Activated CD8-positive, alpha-beta T cell treated with anti-CD3 and anti-CD28 coated beads, Interleukin-2, amount 10 ng/mL, durations not matched to agents 7 days and 5 days (primary cell): ENCODE measurements at regions not wholly inside any gene's neighbourhood (a gene's known extent, or its start where the extent isn't known, plus 50 kb on each side); places are given as distances from the start of the nearest gene placed in this dataset.
"Not testable (repeated sequence)": the region's sequence is repeated elsewhere in the genome, so short reads cannot be mapped to it uniquely, and the experiment has no call there.

ENCODE experiments used
- ATAC-seq: fragments of 150-1000 bp; cut with Tn5 transposase; one replicate; pipeline ENCODE4 v1.10.0; 2021; ENCODE audit warnings: moderate library complexity
- CTCF ChIA-PET: fragments of 350-600 bp; sonication (Branson Sonifier 250); formaldehyde crosslinking; loops from one replicate; lab custom pipeline; 2021; ENCODE audit warnings: antibody characterized with exemption; lab: Charles Lee
- POLR2A ChIA-PET: fragments of 350-600 bp; sonication (Branson Sonifier 250); formaldehyde crosslinking; loops from one replicate; lab custom pipeline; 2021; ENCODE audit warnings: antibody characterized with exemption; lab: Charles Lee
- DNase-seq: peaks from one replicate; pipeline ENCODE4 v3.0.0-alpha.2; 2020
- H3K27ac Mint-ChIP-seq: one replicate; pipeline ENCODE4 v1.8.0; 2021; ENCODE audit warnings: mild to moderate bottlenecking, mixed read lengths
- H3K27me3 Mint-ChIP-seq: one replicate; pipeline ENCODE4 v1.8.0; 2021; ENCODE audit warnings: low read depth, mixed read lengths
- H3K36me3 Mint-ChIP-seq: one replicate; pipeline ENCODE4 v1.8.0; 2021; ENCODE audit warnings: low read depth, mixed read lengths
- H3K4me1 Mint-ChIP-seq: one replicate; pipeline ENCODE4 v1.8.0; 2021; ENCODE audit warnings: low read depth, mixed read lengths
- H3K4me3 Mint-ChIP-seq: one replicate; pipeline ENCODE4 v1.8.0; 2021; ENCODE audit warnings: mild to moderate bottlenecking, mixed read lengths
- H3K9me3 Mint-ChIP-seq: one replicate; pipeline ENCODE4 v1.8.0; 2022; ENCODE audit warnings: mixed read lengths; ENCODE audit not compliant: insufficient read depth

GRCh38 chr15:79492065-79492464, 59.9 kb downstream of the MINAR1 start:
- H3K4me1 Mint-ChIP-seq: no peaks in the 10 kb centered on the region

GRCh38 chr15:79494384-79494909, 62.3 kb downstream of the MINAR1 start:
- H3K4me3 Mint-ChIP-seq: no peak overlapping the region
- peaks cover 2% of the 10 kb centered on the region for H3K27me3 Mint-ChIP-seq
- ChIA-PET POLR2A (no interaction called here), CTCF (no interaction called here)
- ATAC-seq: no peak
- H3K4me1 Mint-ChIP-seq: no peaks in the 10 kb centered on the region
- DNase-seq: no peak
- H3K9me3 Mint-ChIP-seq: no peaks in the 10 kb centered on the region
- no peak overlapping the region for H3K27ac Mint-ChIP-seq
- H3K36me3 Mint-ChIP-seq: no peaks in the 10 kb centered on the region

More at GRCh38 chr15:79492065-79492464, 59.9 kb downstream of the MINAR1 start:
- POLR2A ChIA-PET: no interaction called here
- CTCF ChIA-PET: no interaction called here
- Mint-ChIP-seq H3K27ac (no peak overlapping the region), H3K9me3 (no peaks in the 10 kb centered on the region), H3K4me3 (no peak overlapping the region), H3K36me3 (no peaks in the 10 kb centered on the region), H3K27me3 (peaks cover 2% of the 10 kb centered on the region)
- ATAC-seq: no peak
- DNase-seq: no peak

- ChIA-PET CTCF (no interaction called here), POLR2A (no interaction called here)
- Mint-ChIP-seq H3K9me3 (no peaks in the 10 kb centered on the region), H3K27me3 (peaks cover 2% of the 10 kb centered on the region), H3K27ac (no peak overlapping the region), H3K4me3 (no peak overlapping the region), H3K36me3 (no peaks in the 10 kb centered on the region), H3K4me1 (no peaks in the 10 kb centered on the region)
- DNase-seq (no peak), ATAC-seq (no peak)
Observed at GRCh38 chr15:79494963-79495755, 63.0 kb downstream of the MINAR1 start.

- CTCF ChIA-PET: no interaction called here
- Mint-ChIP-seq H3K27me3 (peaks cover 2% of the 10 kb centered on the region), H3K4me1 (no peaks in the 10 kb centered on the region), H3K9me3 (no peaks in the 10 kb centered on the region), H3K36me3 (no peaks in the 10 kb centered on the region), H3K4me3 (no peak overlapping the region), H3K27ac (no peak overlapping the region)
- DNase-seq (no peak), ATAC-seq (no peak)
- POLR2A ChIA-PET: no interaction called here
Observed at GRCh38 chr15:79495775-79496174, 63.6 kb downstream of the MINAR1 start.

GRCh38 chr15:79496838-79497237, 64.7 kb downstream of the MINAR1 start:
- Mint-ChIP-seq H3K27ac (no peak overlapping the region), H3K4me3 (no peak overlapping the region), H3K36me3 (no peaks in the 10 kb centered on the region), H3K9me3 (no peaks in the 10 kb centered on the region), H3K27me3 (peaks cover 2% of the 10 kb centered on the region), H3K4me1 (no peaks in the 10 kb centered on the region)
- DNase-seq (no peak), ATAC-seq (no peak)
- ChIA-PET POLR2A (no interaction called here), CTCF (no interaction called here)

GRCh38 chr15:79501086-79501485, 69.0 kb downstream of the MINAR1 start:
- H3K4me1 Mint-ChIP-seq: no peaks in the 10 kb centered on the region
- no peak for DNase-seq
- no peak overlapping the region for H3K4me3 Mint-ChIP-seq

GRCh38 chr15:79505956-79506355, 73.8 kb downstream of the MINAR1 start:
- POLR2A ChIA-PET: no interaction called here
- no peak for ATAC-seq
- H3K27me3 Mint-ChIP-seq: peaks cover 6% of the 10 kb centered on the region
- H3K9me3 Mint-ChIP-seq: no peaks in the 10 kb centered on the region
- H3K36me3 Mint-ChIP-seq: no peaks in the 10 kb centered on the region
- no peak overlapping the region for H3K4me3 Mint-ChIP-seq
- no peak for DNase-seq
- CTCF ChIA-PET: no interaction called here
- H3K27ac Mint-ChIP-seq: no peak overlapping the region
- no peaks in the 10 kb centered on the region for H3K4me1 Mint-ChIP-seq

More at GRCh38 chr15:79501086-79501485, 69.0 kb downstream of the MINAR1 start:
- ChIA-PET POLR2A (no interaction called here), CTCF (no interaction called here)
- Mint-ChIP-seq H3K9me3 (no peaks in the 10 kb centered on the region), H3K27me3 (peaks cover 6% of the 10 kb centered on the region), H3K36me3 (no peaks in the 10 kb centered on the region), H3K27ac (no peak overlapping the region)
- ATAC-seq: no peak

GRCh38 chr15:79512844-79513243, 80.7 kb downstream of the MINAR1 start:
- H3K4me1 Mint-ChIP-seq, POLR2A ChIA-PET, H3K36me3 Mint-ChIP-seq, CTCF ChIA-PET, H3K27ac Mint-ChIP-seq, DNase-seq, H3K9me3 Mint-ChIP-seq, H3K27me3 Mint-ChIP-seq, ATAC-seq, H3K4me3 Mint-ChIP-seq: not testable (repeated sequence)

- ChIA-PET CTCF (no interaction called here), POLR2A (no interaction called here)
- no peak overlapping the region for H3K4me3 Mint-ChIP-seq
- no peak for DNase-seq
- no peaks in the 10 kb centered on the region for H3K27me3 Mint-ChIP-seq
- H3K36me3 Mint-ChIP-seq: no peaks in the 10 kb centered on the region
- H3K27ac Mint-ChIP-seq: no peak overlapping the region
- H3K4me1 Mint-ChIP-seq: no peaks in the 10 kb centered on the region
- ATAC-seq: no peak
- no peaks in the 10 kb centered on the region for H3K9me3 Mint-ChIP-seq
Observed at GRCh38 chr15:79513417-79513816, 81.3 kb downstream of the MINAR1 start.

GRCh38 chr15:79513940-79514339, 81.8 kb downstream of the MINAR1 start:
- Mint-ChIP-seq H3K4me3 (no peak overlapping the region), H3K27ac (no peak overlapping the region), H3K9me3 (no peaks in the 10 kb centered on the region), H3K27me3 (no peaks in the 10 kb centered on the region), H3K36me3 (no peaks in the 10 kb centered on the region), H3K4me1 (no peaks in the 10 kb centered on the region)
- ChIA-PET CTCF (no interaction called here), POLR2A (no interaction called here)
- ATAC-seq (no peak), DNase-seq (no peak)

GRCh38 chr15:79515300-79516027, 83.3 kb downstream of the MINAR1 start:
- peaks cover under 1% of the 10 kb centered on the region for H3K27me3 Mint-ChIP-seq
- H3K27ac Mint-ChIP-seq: no peak overlapping the region
- no peaks in the 10 kb centered on the region for H3K4me1 Mint-ChIP-seq
- ATAC-seq: no peak
- H3K9me3 Mint-ChIP-seq: no peaks in the 10 kb centered on the region
- POLR2A ChIA-PET: no interaction called here
- H3K36me3 Mint-ChIP-seq: no peaks in the 10 kb centered on the region
- no peak overlapping the region for H3K4me3 Mint-ChIP-seq
- no peak for DNase-seq
- CTCF ChIA-PET: no interaction called here

GRCh38 chr15:79516155-79516554, 84.0 kb downstream of the MINAR1 start:
- peaks cover 3% of the 10 kb centered on the region for H3K27me3 Mint-ChIP-seq
- H3K4me3 Mint-ChIP-seq: no peak overlapping the region
- no peaks in the 10 kb centered on the region for H3K4me1 Mint-ChIP-seq
- POLR2A ChIA-PET: no interaction called here
- H3K36me3 Mint-ChIP-seq: no peaks in the 10 kb centered on the region
- DNase-seq: no peak
- no peak for ATAC-seq
- H3K9me3 Mint-ChIP-seq: no peaks in the 10 kb centered on the region
- CTCF ChIA-PET: no interaction called here
- H3K27ac Mint-ChIP-seq: no peak overlapping the region
